GM12875 (cell line): ENCODE measurements at regions not wholly inside any gene's neighbourhood (a gene's known extent, or its start where the extent isn't known, plus 50 kb on each side); places are given as distances from the start of the nearest gene placed in this dataset.
"Not testable (repeated sequence)": the region's sequence is repeated elsewhere in the genome, so short reads cannot be mapped to it uniquely, and the experiment has no call there.

ENCODE experiments used
- H3K4me3 ChIP-seq: one replicate; pipeline ENCODE4 v1.5.1; 2011; ENCODE audit warnings: low read depth, low read length, control low read depth
- TF ChIP-seq, protein P1 (sequence below): IDR thresholded peaks from 2 replicates; pipeline ENCODE4 v1.5.1; 2011; ENCODE audit warnings: low read depth, mild to moderate bottlenecking, control low read depth, inconsistent platforms, low read length, moderate library complexity, borderline replicate concordance; ENCODE audit not compliant: insufficient read depth

- H3K4me3 ChIP-seq: no peak overlapping the region
- TF ChIP-seq, protein P1, sequence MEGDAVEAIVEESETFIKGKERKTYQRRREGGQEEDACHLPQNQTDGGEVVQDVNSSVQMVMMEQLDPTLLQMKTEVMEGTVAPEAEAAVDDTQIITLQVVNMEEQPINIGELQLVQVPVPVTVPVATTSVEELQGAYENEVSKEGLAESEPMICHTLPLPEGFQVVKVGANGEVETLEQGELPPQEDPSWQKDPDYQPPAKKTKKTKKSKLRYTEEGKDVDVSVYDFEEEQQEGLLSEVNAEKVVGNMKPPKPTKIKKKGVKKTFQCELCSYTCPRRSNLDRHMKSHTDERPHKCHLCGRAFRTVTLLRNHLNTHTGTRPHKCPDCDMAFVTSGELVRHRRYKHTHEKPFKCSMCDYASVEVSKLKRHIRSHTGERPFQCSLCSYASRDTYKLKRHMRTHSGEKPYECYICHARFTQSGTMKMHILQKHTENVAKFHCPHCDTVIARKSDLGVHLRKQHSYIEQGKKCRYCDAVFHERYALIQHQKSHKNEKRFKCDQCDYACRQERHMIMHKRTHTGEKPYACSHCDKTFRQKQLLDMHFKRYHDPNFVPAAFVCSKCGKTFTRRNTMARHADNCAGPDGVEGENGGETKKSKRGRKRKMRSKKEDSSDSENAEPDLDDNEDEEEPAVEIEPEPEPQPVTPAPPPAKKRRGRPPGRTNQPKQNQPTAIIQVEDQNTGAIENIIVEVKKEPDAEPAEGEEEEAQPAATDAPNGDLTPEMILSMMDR: no peak
Measured at GRCh38 chr5:110836851-110837250, 98.0 kb downstream of the SLC25A46 start.

GRCh38 chr5:110838357-110838756 lies 99.5 kb downstream of the SLC25A46 start:
- H3K4me3 ChIP-seq: not testable (repeated sequence)

DNA sequence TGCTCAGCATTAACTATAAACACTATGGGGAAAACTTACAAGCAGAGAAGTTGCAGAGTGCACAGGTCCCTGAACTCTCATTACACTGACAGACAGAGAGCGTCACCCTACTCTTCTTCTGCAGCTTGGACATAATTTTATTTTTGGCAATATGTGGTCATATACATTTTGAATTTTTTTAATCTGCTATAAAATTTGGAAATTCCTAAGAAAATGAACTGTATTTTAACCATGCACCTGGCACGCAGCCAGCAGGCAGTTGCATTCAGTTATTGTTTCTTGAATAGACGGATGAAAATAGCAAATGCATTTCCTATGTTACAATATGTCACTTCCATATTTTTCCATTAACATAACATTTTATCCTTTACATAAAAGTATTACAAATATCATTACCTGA lies 100.2 kb downstream of the SLC25A46 start:
- TF ChIP-seq, protein P1: no peak
- H3K4me3 ChIP-seq: no peak overlapping the region

DNA sequence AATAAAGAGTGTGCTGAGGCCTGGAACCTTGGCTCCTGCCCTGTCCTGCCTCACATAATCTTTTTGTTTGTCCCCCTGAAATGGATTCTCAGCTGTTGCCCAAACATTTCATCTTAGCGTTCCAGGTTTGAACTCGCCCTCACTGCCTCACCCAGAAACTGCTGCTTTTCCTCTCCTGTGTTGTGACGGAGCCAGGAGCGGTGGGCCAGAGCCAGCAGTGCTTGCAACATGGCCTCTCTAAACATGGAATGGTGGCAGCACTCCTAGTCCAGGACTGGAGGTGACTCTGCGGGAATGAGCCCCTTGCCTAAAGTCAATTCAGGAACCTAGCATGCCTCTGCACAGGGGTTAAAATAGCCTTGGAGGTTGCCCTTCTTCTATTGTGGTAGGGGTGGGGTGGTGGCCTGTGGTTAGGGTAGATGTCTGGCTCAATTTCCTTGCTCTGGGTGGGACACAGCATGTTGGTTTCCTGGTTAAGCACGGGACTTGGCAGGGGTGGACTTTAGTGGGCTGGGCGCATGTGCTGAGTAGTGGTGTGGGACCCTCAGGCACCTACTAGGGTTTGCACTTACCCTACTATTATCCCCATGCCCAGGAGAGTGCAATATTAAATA lies 101.6 kb downstream of the SLC25A46 start:
- TF ChIP-seq, protein P1: no peak
- no peak overlapping the region for H3K4me3 ChIP-seq

- no peak overlapping the region for H3K4me3 ChIP-seq
- TF ChIP-seq, protein P1: no peak
Measured at GRCh38 chr5:110841137-110841536, 102.3 kb downstream of the SLC25A46 start.

GRCh38 chr5:110842948-110843347 lies 104.1 kb downstream of the SLC25A46 start:
- TF ChIP-seq, protein P1: no peak
- H3K4me3 ChIP-seq: no peak overlapping the region

DNA sequence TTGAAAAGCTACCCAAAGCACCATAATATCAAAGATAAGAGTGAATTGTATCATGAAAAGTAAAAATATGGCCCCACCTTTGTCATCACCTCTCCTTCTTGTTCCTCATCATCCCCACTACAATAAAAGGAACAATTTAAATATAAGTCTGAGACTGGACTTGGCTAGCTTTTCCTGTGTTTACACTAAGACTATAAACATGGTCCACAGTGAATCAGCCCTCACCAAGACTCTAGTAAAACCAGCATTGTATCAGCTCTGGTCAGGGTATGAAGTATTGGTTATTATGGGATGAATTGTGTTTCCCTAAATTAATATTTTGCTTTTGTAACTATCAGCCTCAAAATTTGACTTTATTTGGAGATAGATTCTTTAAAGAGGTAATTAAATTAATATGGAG lies 105.4 kb downstream of the SLC25A46 start:
- TF ChIP-seq, protein P1: no peak

More for the DNA sequence above, 105.4 kb downstream of the SLC25A46 start:
- no peak overlapping the region for H3K4me3 ChIP-seq
